ENCODE measurements at regions not wholly inside any gene's neighbourhood (a gene's known extent, or its start where the extent isn't known, plus 50 kb on each side); places are given as distances from the start of the nearest gene placed in this dataset.
"Not testable (repeated sequence)": the region's sequence is repeated elsewhere in the genome, so short reads cannot be mapped to it uniquely, and the experiment has no call there.

GRCh38 chr10:64881257-64881656, 1360.1 kb downstream of the REEP3 start:
- no peak overlapping the region for H3K4me3 ChIP-seq (ENCODE audit: low read length)
- no peaks in the 10 kb centered on the region for H3K36me3 ChIP-seq (ENCODE audit: control insufficient read depth, insufficient read depth, low read length)
- no peaks in the 10 kb centered on the region for H3K36me3 Mint-ChIP-seq (ENCODE audit: low read depth)
- no peak overlapping the region for H3K27ac ChIP-seq (ENCODE audit: low read depth, low read length)
- H3K9me3 ChIP-seq (ENCODE audit: control insufficient read depth, low read length), result no peaks in the 10 kb centered on the region
- TF ChIP-seq CTCF (conservative IDR thresholded peaks at IDR 0.05), result no peak
- H3K27me3 ChIP-seq (ENCODE audit: control insufficient read depth, insufficient read depth, low read length, poor library complexity, severe bottlenecking), result no peaks in the 10 kb centered on the region
- no peaks in the 10 kb centered on the region for H3K4me1 ChIP-seq (ENCODE audit: control insufficient read depth, insufficient read depth, low read length)
- no peak overlapping the region for H3K27ac Mint-ChIP-seq
- no peak for DNase-seq
- H3K4me1 Mint-ChIP-seq, result no peaks in the 10 kb centered on the region
- H3K9ac ChIP-seq (ENCODE audit: extremely low read depth, low read length, poor library complexity, severe bottlenecking), result no peak overlapping the region
- H3K4me3 Mint-ChIP-seq, result no peak overlapping the region
- no peaks in the 10 kb centered on the region for H3K9me3 Mint-ChIP-seq
- no peaks in the 10 kb centered on the region for H3K27me3 Mint-ChIP-seq (ENCODE audit: insufficient read depth)

GRCh38 chr10:64896582-64896981, 1375.4 kb downstream of the REEP3 start:
- no peak for DNase-seq
- no peak overlapping the region for H3K4me3 ChIP-seq (ENCODE audit: low read length)
- H3K9ac ChIP-seq (ENCODE audit: extremely low read depth, low read length, poor library complexity, severe bottlenecking), result no peak overlapping the region
- H3K36me3 Mint-ChIP-seq (ENCODE audit: low read depth), result no peaks in the 10 kb centered on the region
- no peaks in the 10 kb centered on the region for H3K4me1 Mint-ChIP-seq
- no peak overlapping the region for H3K27ac ChIP-seq (ENCODE audit: low read depth, low read length)
- H3K9me3 ChIP-seq (ENCODE audit: control insufficient read depth, low read length), result peaks cover 11% of the 10 kb centered on the region
- WGBS, 2 experiments (ENCODE audit: insufficient coverage in 1 of 2, insufficient read length in 1 of 2), result 91 to 100% methylated on average over 1 of the region's 1 CpG
- H3K9me3 Mint-ChIP-seq, result peaks cover 14% of the 10 kb centered on the region
- no peak overlapping the region for H3K4me3 Mint-ChIP-seq
- H3K27me3 ChIP-seq (ENCODE audit: control insufficient read depth, insufficient read depth, low read length, poor library complexity, severe bottlenecking), result no peaks in the 10 kb centered on the region
- no peak overlapping the region for H3K27ac Mint-ChIP-seq
- no peak for TF ChIP-seq CTCF (conservative IDR thresholded peaks at IDR 0.05)
- H3K27me3 Mint-ChIP-seq (ENCODE audit: insufficient read depth), result no peaks in the 10 kb centered on the region
- H3K4me1 ChIP-seq (ENCODE audit: control insufficient read depth, insufficient read depth, low read length), result no peaks in the 10 kb centered on the region
- no peaks in the 10 kb centered on the region for H3K36me3 ChIP-seq (ENCODE audit: control insufficient read depth, insufficient read depth, low read length)

GRCh38 chr10:64906311-64906710, 1385.1 kb downstream of the REEP3 start:
- not testable (repeated sequence) for H3K27ac Mint-ChIP-seq; H3K4me3 Mint-ChIP-seq; H3K9me3 Mint-ChIP-seq; H3K27ac ChIP-seq (ENCODE audit: low read depth, low read length); H3K36me3 Mint-ChIP-seq (ENCODE audit: low read depth); H3K27me3 ChIP-seq (ENCODE audit: control insufficient read depth, insufficient read depth, low read length, poor library complexity, severe bottlenecking); H3K4me1 ChIP-seq (ENCODE audit: control insufficient read depth, insufficient read depth, low read length); H3K9ac ChIP-seq (ENCODE audit: extremely low read depth, low read length, poor library complexity, severe bottlenecking); H3K36me3 ChIP-seq (ENCODE audit: control insufficient read depth, insufficient read depth, low read length); H3K27me3 Mint-ChIP-seq (ENCODE audit: insufficient read depth); DNase-seq; H3K9me3 ChIP-seq (ENCODE audit: control insufficient read depth, low read length); H3K4me3 ChIP-seq (ENCODE audit: low read length); H3K4me1 Mint-ChIP-seq
- WGBS, 2 experiments (ENCODE audit: insufficient coverage in 1 of 2, insufficient read length in 1 of 2), result 83 to 88% methylated on average over 2 of the region's 2 CpGs

- not testable (repeated sequence) for H3K4me3 ChIP-seq (ENCODE audit: low read length); H3K27me3 Mint-ChIP-seq (ENCODE audit: insufficient read depth)
Observed at GRCh38 chr10:64924306-64924705, 1403.1 kb downstream of the REEP3 start.

More at GRCh38 chr10:64924306-64924705, 1403.1 kb downstream of the REEP3 start:
- H3K27me3 ChIP-seq (ENCODE audit: control insufficient read depth, insufficient read depth, low read length, poor library complexity, severe bottlenecking); H3K9ac ChIP-seq (ENCODE audit: extremely low read depth, low read length, poor library complexity, severe bottlenecking); H3K36me3 ChIP-seq (ENCODE audit: control insufficient read depth, insufficient read depth, low read length); H3K4me1 ChIP-seq (ENCODE audit: control insufficient read depth, insufficient read depth, low read length); H3K9me3 ChIP-seq (ENCODE audit: control insufficient read depth, low read length); H3K27ac ChIP-seq (ENCODE audit: low read depth, low read length); H3K36me3 Mint-ChIP-seq (ENCODE audit: low read depth); H3K4me1 Mint-ChIP-seq: not testable (repeated sequence)
- WGBS, 2 experiments (ENCODE audit: insufficient coverage in 1 of 2, insufficient read length in 1 of 2), result 66 to 84% methylated on average over 8 to 20 of the region's 21 CpGs
- Mint-ChIP-seq H3K27ac (peak overlapping the region; percentile 77), H3K9me3 (peaks cover 21% of the 10 kb centered on the region), H3K4me3 (peak overlapping the region; percentile 80)
- DNase-seq, result peak; percentile 64
